K562 (cell line): ENCODE measurements at regions not wholly inside any gene's neighbourhood (a gene's known extent, or its start where the extent isn't known, plus 50 kb on each side); places are given as distances from the start of the nearest gene placed in this dataset.

ENCODE experiments used
- ATAC-seq: fragments of 200-7000 bp; cut with Tn5 transposase; 3 replicates; pipeline ENCODE4 v1.9.1; 2020; ENCODE audit warnings: moderate library complexity
- BruUV-seq: library from RNA; stranded (reverse); fragments of 400-500 nt; replicated peaks from 2 replicates; lab custom pipeline; 2021; lab: Mats Ljungman, UMichigan
- CTCF ChIA-PET: fragments of 300-600 bp; formaldehyde crosslinking; extraction: SDS; loops from one replicate; lab custom pipeline; 2021; ENCODE audit warnings: low intra/inter-chr PET ratio; lab: Yijun Ruan, JAX
- POLR2A ChIA-PET: fragments of 300-600, 350-650 bp; sonication (Branson Sonifier 250); formaldehyde crosslinking; extraction: SDS; loops from one replicate; lab custom pipeline; 2021; ENCODE audit warnings: antibody characterized with exemption, inconsistent platforms; lab: Yijun Ruan, JAX
- DNase-seq, 4 experiments: peaks; one replicate each; pipeline versions ENCODE4 v3.0.0 to v3.0.0-alpha.2; 2011 to 2018; ENCODE audit warnings: low spot score in 3 of 4, mixed read lengths in 3 of 4; ENCODE audit errors: extremely low read depth in 1 of 4
- FAIRE-seq: peaks from 2 replicates; lab custom pipeline; 2011; peaks lifted over from hg19 to GRCh38; lab: Jason Lieb, UNC
- H2AFZ ChIP-seq: 2 replicates; pipeline ENCODE4 v1.6.0; 2011; ENCODE audit warnings: low read depth, low read length, control low read depth, inconsistent platforms
- H3K27ac ChIP-seq: fragments of 200-600 bp; 3 replicates; pipeline ENCODE4 v1.8.0; 2011; ENCODE audit warnings: low read depth, mild to moderate bottlenecking, control low read depth, inconsistent platforms, low read length, moderate library complexity, mixed read lengths; ENCODE audit errors: extremely low read depth
- H3K27me3 ChIP-seq, 2 experiments: fragments of 300-600 bp in 1 of 2; 2 replicates in 1 of 2; 3 replicates in 1 of 2; pipeline versions ENCODE4 v1.6.0 to v1.8.0; 2011; ENCODE audit warnings: inconsistent platforms in 2 of 2, low read length in 2 of 2, mild to moderate bottlenecking in 1 of 2, mixed read lengths in 1 of 2, moderate library complexity in 1 of 2; ENCODE audit not compliant: control insufficient read depth in 2 of 2, insufficient read depth in 2 of 2
- H3K36me3 ChIP-seq: fragments of 300-600 bp; 3 replicates; pipeline ENCODE4 v1.8.0; 2011; ENCODE audit warnings: mild to moderate bottlenecking, low read length, inconsistent platforms; ENCODE audit not compliant: control insufficient read depth, insufficient read depth
- H3K4me1 ChIP-seq, 2 experiments: fragments of 200-600 bp in 1 of 2; replicated peaks in 1 of 2; 2 replicates in 1 of 2; 3 replicates in 1 of 2; pipeline versions ENCODE4 v1.5.1 to v1.8.0; 2011; ENCODE audit warnings: inconsistent platforms in 2 of 2, low read length in 2 of 2, mild to moderate bottlenecking in 1 of 2, mixed read lengths in 1 of 2, moderate library complexity in 1 of 2; ENCODE audit not compliant: control insufficient read depth in 2 of 2, insufficient read depth in 2 of 2
- H3K4me2 ChIP-seq: 2 replicates; pipeline ENCODE4 v1.6.1; 2011; ENCODE audit warnings: low read length, control low read depth, inconsistent platforms, mixed read lengths; ENCODE audit not compliant: insufficient read depth
- H3K4me3 ChIP-seq: fragments of 200-600 bp; sonication (generic), shearing (Covaris generic); 2 replicates; pipeline ENCODE4 v1.5.1; 2016; ENCODE audit warnings: control low read depth, inconsistent platforms
- H3K79me2 ChIP-seq: fragments of 200-600 bp; 3 replicates; pipeline ENCODE4 v1.8.0; 2011; ENCODE audit warnings: low read length, inconsistent platforms; ENCODE audit not compliant: control insufficient read depth, insufficient read depth
- H3K9ac ChIP-seq, 2 experiments: 2 replicates each; pipeline versions ENCODE4 v1.6.0 to v1.6.1; 2011; ENCODE audit warnings: low read depth in 2 of 2, low read length in 2 of 2, control low read depth in 1 of 2, inconsistent platforms in 1 of 2, mild to moderate bottlenecking in 1 of 2, mixed read lengths in 1 of 2; ENCODE audit not compliant: insufficient read depth in 1 of 2
- H3K9me1 ChIP-seq: one replicate; pipeline ENCODE4 v1.6.0; 2011; ENCODE audit warnings: inconsistent platforms, mild to moderate bottlenecking, low read length, moderate library complexity; ENCODE audit not compliant: control insufficient read depth, insufficient read depth
- H3K9me3 ChIP-seq: replicated peaks from 2 replicates; pipeline ENCODE4 v1.5.1; 2011; ENCODE audit warnings: low read depth, low read length, inconsistent platforms; ENCODE audit not compliant: control insufficient read depth, insufficient read depth
- H4K20me1 ChIP-seq: replicated peaks from 2 replicates; pipeline ENCODE4 v1.6.1; 2011; ENCODE audit warnings: low read length, inconsistent platforms, mixed read lengths; ENCODE audit not compliant: control insufficient read depth, insufficient read depth
- ELF1 ChIP-seq: fragments of 200-800 bp; sonication (Bioruptor generic); IDR thresholded peaks from 2 replicates; pipeline ENCODE4 v1.6.1; 2016; ENCODE audit warnings: missing genetic modification characterization, missing compliant biosample characterization
- GTF2F1 ChIP-seq: IDR thresholded peaks from 2 replicates; pipeline ENCODE4 v1.6.1; 2011; ENCODE audit warnings: low read depth, low read length, improper control_type of control experiment
- HEY1 ChIP-seq: fragments of 250-450 bp; sonication (Bioruptor Pico); IDR thresholded peaks from 2 replicates; pipeline ENCODE4 v1.5.0; 2020; ENCODE audit warnings: mild to moderate bottlenecking, moderate library complexity, borderline replicate concordance
- LCOR ChIP-seq: sonication (generic); formaldehyde crosslinking; IDR thresholded peaks from 2 replicates; pipeline ENCODE4 v1.8.0; 2022; ENCODE audit warnings: mild to moderate bottlenecking, missing genetic modification reagents
- MYBL2 ChIP-seq, 2 experiments: fragments of 450-650 bp in 1 of 2; sonication (generic) in 1 of 2; formaldehyde crosslinking in 1 of 2; IDR thresholded peaks; 2 replicates each; pipeline versions ENCODE4 v1.6.1 to v1.8.1; 2017 to 2022; ENCODE audit warnings: borderline replicate concordance in 1 of 2, inconsistent platforms in 1 of 2, low read depth in 1 of 2, mild to moderate bottlenecking in 1 of 2, missing genetic modification reagents in 1 of 2, moderate library complexity in 1 of 2
- NCOR1 ChIP-seq: fragments of 450-650 bp; IDR thresholded peaks from 2 replicates; pipeline ENCODE4 v1.6.1; 2016; ENCODE audit warnings: mild to moderate bottlenecking, moderate library complexity
- PHF8 ChIP-seq: fragments of 200-600 bp; sonication (generic); IDR thresholded peaks from 2 replicates; pipeline ENCODE4 v1.6.1; 2012; ENCODE audit warnings: mixed run types, mild to moderate bottlenecking, inconsistent platforms, low read length, moderate library complexity, borderline replicate concordance
- PPARD ChIP-seq: fragments of 250-450 bp; sonication (Bioruptor Pico); IDR thresholded peaks from 2 replicates; pipeline ENCODE4 v1.8.0; 2022; ENCODE audit warnings: inconsistent platforms, mild to moderate bottlenecking, moderate library complexity
- SRSF1 ChIP-seq: fragments of 200-400 bp; formaldehyde crosslinking; IDR thresholded peaks from 2 replicates; pipeline ENCODE4 v1.6.1; 2017; ENCODE audit warnings: mild to moderate bottlenecking, low read depth, low read length, moderate library complexity
- STAT5A ChIP-seq: IDR thresholded peaks from 2 replicates; pipeline ENCODE4 v1.6.1; 2012; ENCODE audit warnings: low read length, inconsistent platforms, borderline replicate concordance
- TAF7 ChIP-seq: fragments of 450-650 bp; IDR thresholded peaks from 2 replicates; pipeline ENCODE4 v1.6.1; 2016; ENCODE audit warnings: missing genetic modification characterization, missing compliant biosample characterization
- TBP ChIP-seq: optimal IDR thresholded peaks from 2 replicates; pipeline ENCODE3; 2011; ENCODE audit warnings: low read depth, low read length, improper control_type of control experiment
- TCF7L2 ChIP-seq: fragments of 150-350 bp; IDR thresholded peaks from 2 replicates; pipeline ENCODE4 v1.6.1; 2016; ENCODE audit warnings: low read depth, mild to moderate bottlenecking, low read length, moderate library complexity
- TGIF2 ChIP-seq: sonication (generic); formaldehyde crosslinking; IDR thresholded peaks from 2 replicates; pipeline ENCODE4 v1.8.1; 2022; ENCODE audit warnings: mild to moderate bottlenecking, missing genetic modification reagents, moderate library complexity
- ZNF280A ChIP-seq: fragments of 450-650 bp; IDR thresholded peaks from 2 replicates; pipeline ENCODE4 v1.6.1; 2018; ENCODE audit warnings: mild to moderate bottlenecking, low read depth; ENCODE audit not compliant: partially characterized antibody
- ZSCAN29 ChIP-seq: fragments of 450-650 bp; IDR thresholded peaks from 2 replicates; pipeline ENCODE4 v1.6.1; 2017
- WGBS: fragments of 100-300 bp; shearing (Covaris generic); methylation state at CpG from one replicate; pipeline ENCODE4 v1.1.6; 2016; ENCODE audit warnings: low coverage, mixed read lengths; ENCODE audit not compliant: insufficient coverage; ENCODE audit errors: missing lambda C conversion rate; 5-methylcytosine and 5-hydroxymethylcytosine counted together
- in situ Hi-C: fragments of 300-500 bp; cut with MboI; formaldehyde crosslinking; loops from 4 replicates; pipeline ENCODE4 v1.15.0; 2018; ENCODE audit warnings: inconsistent platforms, mixed read lengths
- intact Hi-C: fragments of 100-400 bp; cut with micrococcal nuclease; formaldehyde crosslinking; loops from 2 replicates; pipeline ENCODE4 v1.14.2; 2022
- TF ChIP-seq, protein P1 (sequence below): fragments of 450-650 bp; IDR thresholded peaks from 2 replicates; pipeline ENCODE4 v1.6.1; 2017; ENCODE audit warnings: antibody characterized with exemption

DNA sequence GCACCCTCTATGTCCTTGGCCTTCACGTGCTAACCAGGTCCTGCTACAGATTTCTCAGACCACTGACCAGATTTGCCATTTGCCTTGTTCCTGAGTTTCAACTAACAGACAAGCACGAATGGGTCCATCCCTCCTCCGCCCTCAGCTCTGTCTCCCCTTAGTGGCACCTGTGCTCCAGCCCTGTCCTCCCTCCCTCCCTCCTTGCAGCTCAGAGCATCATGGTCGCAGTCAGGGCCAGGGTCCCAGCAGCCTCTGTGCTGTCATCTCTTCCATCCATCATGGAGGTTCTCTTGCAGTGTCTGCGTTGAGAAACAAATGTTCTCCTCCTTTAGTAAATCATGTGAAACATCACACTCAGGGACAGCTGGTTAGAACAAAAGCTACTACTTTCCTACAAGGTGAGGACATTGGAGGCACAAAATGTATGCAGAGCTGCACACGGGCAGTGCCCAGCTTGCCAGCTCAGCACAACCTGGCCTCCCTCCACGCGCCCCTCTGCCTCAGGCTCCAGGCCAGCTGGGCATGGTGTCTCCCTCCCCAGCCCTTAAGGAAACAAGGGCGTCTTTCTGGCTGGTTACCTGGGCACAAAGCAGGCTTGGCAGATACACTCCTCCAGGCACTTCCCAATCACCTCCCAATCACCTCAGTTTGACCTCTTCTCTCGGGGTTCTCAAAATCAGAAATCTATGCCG, 79.5 kb upstream of the ATP6AP2 start:
- ChIA-PET CTCF (no interaction called here), POLR2A (interaction anchor here (0.6 kb wide), 2 partner anchors 11 to 58 kb away, joined by 3 read pairs; no protein-coding TSS in a partner anchor)
- Histone ChIP-seq H3K4me3 (no peak overlapping the region), H3K4me2 (no peak overlapping the region), H3K36me3 (no peaks in the 10 kb centered on the region), H3K27ac (no peak overlapping the region), H3K27me3 (peaks cover 0 to 17% of the 10 kb centered on the region in 2 experiments; a peak in 2 of 5 replicates), H3K9me1 (no peaks in the 10 kb centered on the region), H3K9ac (no peak overlapping the region), H3K79me2 (no peaks in the 10 kb centered on the region), H2AFZ (no peak overlapping the region), H4K20me1 (no peaks in the 10 kb centered on the region), H3K9me3 (no peaks in the 10 kb centered on the region), H3K4me1 (peaks cover 0 to 3% of the 10 kb centered on the region in 2 experiments; a peak in 2 of 5 replicates)
- BruUV-seq, result no TSS peak
- FAIRE-seq, result no peak
- DNase-seq, result no peak
- ATAC-seq, result no peak
- WGBS, result 5% methylated on average over 9 of the region's 11 CpGs
- intact Hi-C loops (no loop called here), in situ Hi-C loops (no loop called here)
- no peak for TF ChIP-seq MYBL2 (IDR thresholded peaks at IDR 0.05; ENCODE audit: low read depth)
- TF ChIP-seq MYBL2 (CRISPR knock-in tag; IDR thresholded peaks at IDR 0.05; ENCODE audit: borderline replicate concordance), result no peak
- TF ChIP-seq PHF8, result no peak
- no peak for TF ChIP-seq SRSF1
- TF ChIP-seq ELF1 (tag), result no peak
- no peak for TF ChIP-seq ZSCAN29
- TF ChIP-seq LCOR (CRISPR knock-in tag), result no peak
- no peak for TF ChIP-seq TAF7
- TF ChIP-seq, protein P1, sequence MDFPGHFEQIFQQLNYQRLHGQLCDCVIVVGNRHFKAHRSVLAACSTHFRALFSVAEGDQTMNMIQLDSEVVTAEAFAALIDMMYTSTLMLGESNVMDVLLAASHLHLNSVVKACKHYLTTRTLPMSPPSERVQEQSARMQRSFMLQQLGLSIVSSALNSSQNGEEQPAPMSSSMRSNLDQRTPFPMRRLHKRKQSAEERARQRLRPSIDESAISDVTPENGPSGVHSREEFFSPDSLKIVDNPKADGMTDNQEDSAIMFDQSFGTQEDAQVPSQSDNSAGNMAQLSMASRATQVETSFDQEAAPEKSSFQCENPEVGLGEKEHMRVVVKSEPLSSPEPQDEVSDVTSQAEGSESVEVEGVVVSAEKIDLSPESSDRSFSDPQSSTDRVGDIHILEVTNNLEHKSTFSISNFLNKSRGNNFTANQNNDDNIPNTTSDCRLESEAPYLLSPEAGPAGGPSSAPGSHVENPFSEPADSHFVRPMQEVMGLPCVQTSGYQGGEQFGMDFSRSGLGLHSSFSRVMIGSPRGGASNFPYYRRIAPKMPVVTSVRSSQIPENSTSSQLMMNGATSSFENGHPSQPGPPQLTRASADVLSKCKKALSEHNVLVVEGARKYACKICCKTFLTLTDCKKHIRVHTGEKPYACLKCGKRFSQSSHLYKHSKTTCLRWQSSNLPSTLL, result no peak
- no peak for TF ChIP-seq HEY1
- TF ChIP-seq NCOR1, result no peak
- no peak for TF ChIP-seq TGIF2
- TF ChIP-seq GTF2F1, result no peak
- no peak for TF ChIP-seq STAT5A
- no peak for TF ChIP-seq ZNF280A
- TF ChIP-seq PPARD, result no peak
- TF ChIP-seq TCF7L2, result no peak
- TF ChIP-seq TBP, result no peak
- TF ChIP-seq, all 486 proteins: peak for 0
